GM12878 (cell line): ENCODE measurements at regions not wholly inside any gene's neighbourhood (a gene's known extent, or its start where the extent isn't known, plus 50 kb on each side); places are given as distances from the start of the nearest gene placed in this dataset.

Experiments
- ATAC-seq: fragments of 200-7000 bp; cut with Tn5 transposase; 3 replicates; pipeline ENCODE4 v1.9.1; 2020; ENCODE audit warnings: mild to moderate bottlenecking, moderate library complexity
- BruUV-seq: library from RNA; stranded (reverse); fragments of 400-500 nt; replicated peaks from 2 replicates; lab custom pipeline; 2021; lab: Mats Ljungman, UMichigan
- CTCF ChIA-PET: fragments of 300-600 bp; sonication (Branson Sonifier 250); formaldehyde crosslinking; extraction: SDS; loops from one replicate; lab custom pipeline; 2021; ENCODE audit warnings: inconsistent platforms; lab: Yijun Ruan, JAX
- POLR2A ChIA-PET: fragments of 350-600 bp; formaldehyde crosslinking; extraction: SDS; loops from one replicate; lab custom pipeline; 2021; ENCODE audit warnings: inconsistent platforms; lab: Charles Lee
- RAD21 ChIA-PET: fragments of 300-600 bp; sonication (Branson Sonifier 250); formaldehyde crosslinking; loops from one replicate; lab custom pipeline; 2023; ENCODE audit warnings: antibody characterized with exemption; ENCODE audit not compliant: unreplicated experiment; lab: Charles Lee
- SMC1A ChIA-PET: fragments of 300-600 bp; sonication (Branson Sonifier 250); formaldehyde crosslinking; loops from one replicate; lab custom pipeline; 2023; ENCODE audit not compliant: unreplicated experiment, uncharacterized antibody; lab: Charles Lee
- DNase-seq: peaks from one replicate; pipeline ENCODE4 v3.0.0-alpha.2; 2011; ENCODE audit warnings: low read depth, low spot score
- FAIRE-seq: peaks from 3 replicates; lab custom pipeline; 2011; peaks lifted over from hg19 to GRCh38; lab: Jason Lieb, UNC
- H2AFZ ChIP-seq: 2 replicates; pipeline ENCODE4 v1.6.0; 2011; ENCODE audit warnings: low read depth, low read length, control low read depth; ENCODE audit not compliant: control insufficient read depth
- H3K27ac ChIP-seq: 2 replicates; pipeline ENCODE4 v1.5.1; 2011; ENCODE audit warnings: control low read depth; ENCODE audit not compliant: control insufficient read depth, insufficient read depth
- H3K27me3 ChIP-seq, 2 experiments: replicated peaks in 1 of 2; 2 replicates each; pipeline versions ENCODE4 v1.6.0 to v1.6.1; 2011; ENCODE audit warnings: low read length in 1 of 2; ENCODE audit not compliant: control insufficient read depth in 2 of 2, insufficient read depth in 2 of 2
- H3K36me3 ChIP-seq, 2 experiments: 2 replicates each; pipeline ENCODE4 v1.5.1; 2011; ENCODE audit warnings: low read length in 1 of 2; ENCODE audit not compliant: control insufficient read depth in 2 of 2, insufficient read depth in 2 of 2
- H3K4me1 ChIP-seq: 2 replicates; pipeline ENCODE4 v1.6.1; 2011; ENCODE audit warnings: mild to moderate bottlenecking, low read length, moderate library complexity, mixed read lengths; ENCODE audit not compliant: control insufficient read depth, insufficient read depth
- H3K4me2 ChIP-seq: 2 replicates; pipeline ENCODE4 v1.6.0; 2011; ENCODE audit warnings: control low read depth; ENCODE audit not compliant: control insufficient read depth, insufficient read depth
- H3K4me3 ChIP-seq: fragments of 200-600 bp; sonication (generic); 2 replicates; pipeline ENCODE4 v1.5.1; 2016
- H3K79me2 ChIP-seq: 2 replicates; pipeline ENCODE4 v1.6.0; 2011; ENCODE audit warnings: low read length; ENCODE audit not compliant: control insufficient read depth, insufficient read depth
- H3K9ac ChIP-seq: 2 replicates; pipeline ENCODE4 v1.8.0; 2011; ENCODE audit warnings: low read length, control low read depth, mixed read lengths; ENCODE audit not compliant: control insufficient read depth, insufficient read depth
- H3K9me3 ChIP-seq: replicated peaks from 3 replicates; pipeline ENCODE4 v1.5.1; 2011; ENCODE audit warnings: mild to moderate bottlenecking, low read length; ENCODE audit not compliant: control insufficient read depth, insufficient read depth
- H4K20me1 ChIP-seq: 2 replicates; pipeline ENCODE4 v1.6.0; 2011; ENCODE audit not compliant: control insufficient read depth, insufficient read depth
- BCL11A ChIP-seq: IDR thresholded peaks from 2 replicates; pipeline ENCODE4 v1.6.1; 2011; ENCODE audit warnings: low read depth, low read length
- BHLHE40 ChIP-seq, 2 experiments: fragments of 450-650 bp in 1 of 2; IDR thresholded peaks; 2 replicates each; pipeline ENCODE4 v1.6.1; 2011 to 2017; ENCODE audit warnings: low read depth in 2 of 2, borderline replicate concordance in 1 of 2, improper control_type of control experiment in 1 of 2, low read length in 1 of 2, mild to moderate bottlenecking in 1 of 2
- CREB1 ChIP-seq: IDR thresholded peaks from 2 replicates; pipeline ENCODE4 v1.6.1; 2012; ENCODE audit warnings: low read depth, mild to moderate bottlenecking, inconsistent platforms
- CREM ChIP-seq: IDR thresholded peaks from 2 replicates; pipeline ENCODE4 v1.6.1; 2014; ENCODE audit warnings: antibody characterized with exemption, low read depth
- CUX1 ChIP-seq: IDR thresholded peaks from 2 replicates; pipeline ENCODE4 v1.6.1; 2012; ENCODE audit warnings: improper control_type of control experiment, low read depth, low read length; ENCODE audit not compliant: insufficient replicate concordance
- HCFC1 ChIP-seq: fragments of 150-350 bp; IDR thresholded peaks from 2 replicates; pipeline ENCODE4 v1.6.1; 2014; ENCODE audit warnings: low read length
- HDGF ChIP-seq: fragments of 450-650 bp; IDR thresholded peaks from 2 replicates; pipeline ENCODE4 v1.6.1; 2016; ENCODE audit warnings: antibody characterized with exemption
- KLF5 ChIP-seq: fragments of 450-650 bp; IDR thresholded peaks from 2 replicates; pipeline ENCODE4 v1.6.1; 2014; ENCODE audit warnings: mild to moderate bottlenecking; ENCODE audit not compliant: partially characterized antibody
- RAD21 ChIP-seq: IDR thresholded peaks from 2 replicates; pipeline ENCODE4 v1.6.1; 2011; ENCODE audit warnings: mild to moderate bottlenecking, low read depth, low read length, moderate library complexity; ENCODE audit not compliant: insufficient read depth
- RELB ChIP-seq: fragments of 450-650 bp; IDR thresholded peaks from 2 replicates; pipeline ENCODE4 v1.6.1; 2017; ENCODE audit warnings: low read depth, mild to moderate bottlenecking, moderate library complexity
- SP1 ChIP-seq: IDR thresholded peaks from one replicate; pipeline ENCODE4 v1.6.1; 2011; ENCODE audit warnings: low read depth, low read length
- USF1 ChIP-seq: IDR thresholded peaks from 2 replicates; pipeline ENCODE4 v1.6.1; 2011; ENCODE audit warnings: borderline replicate concordance, low read depth, mild to moderate bottlenecking, moderate library complexity, mixed read lengths, low read length; ENCODE audit not compliant: insufficient read depth; ENCODE audit errors: extremely low read length
- WGBS: methylation state at CpG from one replicate; pipeline ENCODE4 v1.1.6; 2016; ENCODE audit warnings: low lambda C conversion rate; ENCODE audit not compliant: insufficient replicate concordance, insufficient coverage; ENCODE audit errors: missing lambda C conversion rate; 5-methylcytosine and 5-hydroxymethylcytosine counted together
- in situ Hi-C: fragments of 300-500 bp; cut with MboI; formaldehyde crosslinking; loops from 9 replicates; pipeline ENCODE4 v1.14.3; 2018; ENCODE audit warnings: mixed read lengths
- intact Hi-C: fragments of 100-400 bp; cut with micrococcal nuclease; formaldehyde crosslinking; loops from one replicate; pipeline ENCODE4 v1.14.2; 2022; ENCODE audit not compliant: unreplicated experiment

GRCh38 chr10:94075506-94075905, 81.8 kb downstream of the PLCE1 start:
- DNase-seq (no peak), FAIRE-seq (no peak), ATAC-seq (no peak)
- Histone ChIP-seq H3K4me1 (no peaks in the 10 kb centered on the region), H3K9me3 (no peaks in the 10 kb centered on the region), H3K4me3 (no peak overlapping the region), H3K27me3 (peaks cover 0 to 2% of the 10 kb centered on the region in 2 experiments; a peak in 1 of 4 replicates), H2AFZ (no peak overlapping the region), H3K36me3 (no peaks in the 10 kb centered on the region), H3K27ac (no peak overlapping the region), H3K9ac (no peak overlapping the region), H3K4me2 (no peak overlapping the region), H3K79me2 (no peaks in the 10 kb centered on the region), H4K20me1 (no peaks in the 10 kb centered on the region)
- BruUV-seq = no TSS peak
- intact Hi-C loops (no loop called here), in situ Hi-C loops (no loop called here)
- SMC1A ChIA-PET = interaction anchor here (0.9 to 1.4 kb wide), 2 partner anchors 11 to 1069 kb away, joined by 3 read pairs; no protein-coding TSS in a partner anchor
- RAD21 ChIA-PET = no interaction called here
- 48% methylated on average over 2 of the region's 2 CpGs for WGBS
- POLR2A ChIA-PET = no interaction called here
- TF ChIP-seq HCFC1 (no peak), BCL11A (no peak), CREM (no peak), USF1 (no peak), CUX1 (no peak), HDGF (no peak), RAD21 (no peak), SP1 (no peak), CREB1 (no peak), RELB (no peak), KLF5 (no peak), BHLHE40 (IDR thresholded peaks at IDR 0.05; ENCODE audit: borderline replicate concordance in 1 of 2, low read depth in 2 of 2, low read length in 1 of 2) (no peak)
- CTCF ChIA-PET = no interaction called here
